NB4 (cell line): ENCODE measurements at regions not wholly inside any gene's neighbourhood (a gene's known extent, or its start where the extent isn't known, plus 50 kb on each side); places are given as distances from the start of the nearest gene placed in this dataset.

ENCODE experiments used
- MYC ChIP-seq: IDR thresholded peaks from 2 replicates; pipeline ENCODE4 v1.6.1; 2011; ENCODE audit warnings: low read depth, low read length
- POLR2A ChIP-seq: IDR thresholded peaks from 2 replicates; pipeline ENCODE4 v1.6.1; 2011; ENCODE audit warnings: mild to moderate bottlenecking; ENCODE audit not compliant: insufficient read length; ENCODE audit errors: extremely low read depth
- TF ChIP-seq, protein P1 (sequence below): IDR thresholded peaks from one replicate; pipeline ENCODE4 v1.5.1; 2012; ENCODE audit warnings: low read depth, low read length

- TF ChIP-seq, protein P1, sequence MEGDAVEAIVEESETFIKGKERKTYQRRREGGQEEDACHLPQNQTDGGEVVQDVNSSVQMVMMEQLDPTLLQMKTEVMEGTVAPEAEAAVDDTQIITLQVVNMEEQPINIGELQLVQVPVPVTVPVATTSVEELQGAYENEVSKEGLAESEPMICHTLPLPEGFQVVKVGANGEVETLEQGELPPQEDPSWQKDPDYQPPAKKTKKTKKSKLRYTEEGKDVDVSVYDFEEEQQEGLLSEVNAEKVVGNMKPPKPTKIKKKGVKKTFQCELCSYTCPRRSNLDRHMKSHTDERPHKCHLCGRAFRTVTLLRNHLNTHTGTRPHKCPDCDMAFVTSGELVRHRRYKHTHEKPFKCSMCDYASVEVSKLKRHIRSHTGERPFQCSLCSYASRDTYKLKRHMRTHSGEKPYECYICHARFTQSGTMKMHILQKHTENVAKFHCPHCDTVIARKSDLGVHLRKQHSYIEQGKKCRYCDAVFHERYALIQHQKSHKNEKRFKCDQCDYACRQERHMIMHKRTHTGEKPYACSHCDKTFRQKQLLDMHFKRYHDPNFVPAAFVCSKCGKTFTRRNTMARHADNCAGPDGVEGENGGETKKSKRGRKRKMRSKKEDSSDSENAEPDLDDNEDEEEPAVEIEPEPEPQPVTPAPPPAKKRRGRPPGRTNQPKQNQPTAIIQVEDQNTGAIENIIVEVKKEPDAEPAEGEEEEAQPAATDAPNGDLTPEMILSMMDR: no peak
- no peak for TF ChIP-seq MYC
- no peak for TF ChIP-seq POLR2A
These were observed 236.0 kb upstream of the HDAC4 start for GRCh38 chr2:239636808-239637207.
